WTC11 (cell line): ENCODE measurements at regions not wholly inside any gene's neighbourhood (a gene's known extent, or its start where the extent isn't known, plus 50 kb on each side); places are given as distances from the start of the nearest gene placed in this dataset.

Experiments used
- ATAC-seq: fragments of 200-7000 bp; cut with Tn5 transposase; 2 replicates; pipeline ENCODE4 v1.10.0; 2021; ENCODE audit warnings: mild to moderate bottlenecking, moderate library complexity
- CTCF ChIA-PET: fragments of 300-600 bp; sonication (Branson Sonifier 250); formaldehyde crosslinking; loops from one replicate; lab custom pipeline; 2021; ENCODE audit warnings: antibody characterized with exemption; lab: Charles Lee
- POLR2A ChIA-PET: fragments of 350-600 bp; sonication (Branson Sonifier 250); formaldehyde crosslinking; loops from one replicate; lab custom pipeline; 2021; ENCODE audit warnings: antibody characterized with exemption; lab: Charles Lee
- DNase-seq: peaks from one replicate; pipeline ENCODE4 v3.0.0; 2021; ENCODE audit warnings: low spot score
- H3K27ac Mint-ChIP-seq: 2 replicates; pipeline ENCODE4 v1.8.0; 2021; ENCODE audit warnings: mixed read lengths
- H3K27me3 Mint-ChIP-seq: 2 replicates; pipeline ENCODE4 v1.8.0; 2021; ENCODE audit warnings: low read depth, mild to moderate bottlenecking, moderate library complexity, mixed read lengths
- H3K36me3 Mint-ChIP-seq: 2 replicates; pipeline ENCODE4 v1.8.0; 2021; ENCODE audit warnings: mixed read lengths
- H3K4me1 Mint-ChIP-seq: 2 replicates; pipeline ENCODE4 v1.8.0; 2022; ENCODE audit warnings: mixed read lengths
- H3K4me3 Mint-ChIP-seq: 2 replicates; pipeline ENCODE4 v1.8.0; 2021; ENCODE audit warnings: mild to moderate bottlenecking, moderate library complexity, mixed read lengths
- H3K9me3 Mint-ChIP-seq: 2 replicates; pipeline ENCODE4 v1.8.0; 2021; ENCODE audit warnings: mixed read lengths
- ARID4B ChIP-seq: sonication (generic); formaldehyde crosslinking; IDR thresholded peaks from 2 replicates; pipeline ENCODE4 v1.8.0; 2023; ENCODE audit warnings: missing genetic modification reagents, mild to moderate bottlenecking, borderline replicate concordance
- CBFB ChIP-seq: sonication (generic); formaldehyde crosslinking; IDR thresholded peaks from 2 replicates; pipeline ENCODE4 v1.8.1; 2022; ENCODE audit warnings: mild to moderate bottlenecking, low read depth, missing genetic modification reagents
- FOXJ3 ChIP-seq: sonication (generic); formaldehyde crosslinking; IDR thresholded peaks from 2 replicates; pipeline ENCODE4 v1.9.0; 2021; ENCODE audit warnings: missing genetic modification reagents, mild to moderate bottlenecking, borderline replicate concordance
- GRHL2 ChIP-seq: fragments of 250-450 bp; sonication (Bioruptor Pico); IDR thresholded peaks from 2 replicates; pipeline ENCODE4 v1.8.0; 2022; ENCODE audit warnings: mild to moderate bottlenecking, moderate library complexity; ENCODE audit not compliant: insufficient replicate concordance, severe bottlenecking
- NFATC4 ChIP-seq: fragments of 250-450 bp; sonication (Bioruptor Pico); IDR thresholded peaks from 2 replicates; pipeline ENCODE4 v1.9.0; 2021; ENCODE audit warnings: mild to moderate bottlenecking
- NFYB ChIP-seq: sonication (generic); formaldehyde crosslinking; conservative IDR thresholded peaks from 2 replicates; pipeline ENCODE4 v1.8.0; 2022; ENCODE audit warnings: low read depth, missing genetic modification reagents
- OVOL2 ChIP-seq: fragments of 250-450 bp; sonication (Bioruptor Pico); IDR thresholded peaks from 2 replicates; pipeline ENCODE4 v1.9.0; 2021; ENCODE audit warnings: mild to moderate bottlenecking, borderline replicate concordance
- PRRX2 ChIP-seq: fragments of 250-450 bp; sonication (Bioruptor Pico); IDR thresholded peaks from 2 replicates; pipeline ENCODE4 v1.8.0; 2021; ENCODE audit warnings: mild to moderate bottlenecking
- RORB ChIP-seq: fragments of 250-450 bp; sonication (Bioruptor Pico); IDR thresholded peaks from 2 replicates; pipeline ENCODE4 v1.9.0; 2021; ENCODE audit warnings: mild to moderate bottlenecking
- ZMAT4 ChIP-seq: fragments of 250-450 bp; sonication (Bioruptor Pico); IDR thresholded peaks from 2 replicates; pipeline ENCODE4 v1.9.0; 2021; ENCODE audit warnings: mild to moderate bottlenecking
- ZNF219 ChIP-seq: sonication (generic); formaldehyde crosslinking; IDR thresholded peaks from 2 replicates; pipeline ENCODE4 v1.8.0; 2023; ENCODE audit warnings: missing genetic modification reagents, mild to moderate bottlenecking, borderline replicate concordance
- ZNF232 ChIP-seq: sonication (generic); formaldehyde crosslinking; IDR thresholded peaks from 2 replicates; pipeline ENCODE4 v1.8.0; 2022; ENCODE audit warnings: mild to moderate bottlenecking, missing genetic modification reagents
- ZNF416 ChIP-seq: fragments of 250-450 bp; sonication (Bioruptor Pico); IDR thresholded peaks from 2 replicates; pipeline ENCODE4 v1.9.0; 2021; ENCODE audit warnings: mild to moderate bottlenecking, inconsistent platforms
- ZNF671 ChIP-seq: fragments of 250-450 bp; sonication (Bioruptor Pico); IDR thresholded peaks from 2 replicates; pipeline ENCODE4 v1.8.0; 2021; ENCODE audit warnings: mild to moderate bottlenecking
- TF ChIP-seq, protein P1 (sequence below): sonication (generic); formaldehyde crosslinking; conservative IDR thresholded peaks from 2 replicates; pipeline ENCODE4 v1.8.1; 2022; ENCODE audit warnings: mild to moderate bottlenecking, missing genetic modification reagents
- TF ChIP-seq, protein P2 (sequence below): fragments of 250-450 bp; sonication (Bioruptor Pico); IDR thresholded peaks from 2 replicates; pipeline ENCODE4 v1.8.0; 2021; ENCODE audit warnings: mild to moderate bottlenecking
- TF ChIP-seq, protein P3 (sequence below): sonication (generic); formaldehyde crosslinking; IDR thresholded peaks from 2 replicates; pipeline ENCODE4 v1.8.1; 2023; ENCODE audit warnings: mild to moderate bottlenecking, missing genetic modification reagents, moderate library complexity
- TF ChIP-seq, protein P4 (sequence below): sonication (generic); formaldehyde crosslinking; IDR thresholded peaks from 2 replicates; pipeline ENCODE4 v1.8.1; 2022; ENCODE audit warnings: mild to moderate bottlenecking, missing genetic modification reagents, moderate library complexity, borderline replicate concordance
- TF ChIP-seq, protein P5 (sequence below): sonication (generic); formaldehyde crosslinking; IDR thresholded peaks from 2 replicates; pipeline ENCODE4 v1.8.0; 2022; ENCODE audit warnings: mild to moderate bottlenecking, missing genetic modification reagents

DNA sequence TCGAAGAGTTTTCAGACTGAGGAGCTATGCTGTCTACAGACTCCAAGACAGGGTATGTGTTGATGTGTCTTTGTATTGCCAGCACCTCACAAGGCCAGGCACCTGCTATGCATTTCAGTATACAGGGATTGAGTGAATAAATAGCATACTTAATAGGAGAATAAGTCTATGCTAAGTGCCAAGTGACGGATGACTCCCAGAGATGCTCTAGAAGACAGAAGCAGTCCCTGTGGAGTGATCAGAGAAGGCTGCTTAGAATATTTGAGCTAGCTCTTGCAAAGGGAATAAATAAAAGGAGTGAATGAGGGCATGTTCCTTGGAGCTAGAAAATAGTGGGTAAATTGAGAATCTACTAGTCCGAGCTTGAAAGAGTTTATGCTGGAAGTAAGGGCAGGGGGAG, 346.4 kb downstream of the GATA3 start:
- POLR2A ChIA-PET = no interaction called here
- Mint-ChIP-seq H3K36me3 (no peaks in the 10 kb centered on the region), H3K9me3 (no peaks in the 10 kb centered on the region), H3K4me3 (no peak overlapping the region), H3K27me3 (no peaks in the 10 kb centered on the region; the same call in 1 of the 2 replicates), H3K4me1 (peaks cover 41% of the 10 kb centered on the region), H3K27ac (no peak overlapping the region)
- CTCF ChIA-PET = no interaction called here
- TF ChIP-seq CBFB (CRISPR knock-in tag) (no peak), ZMAT4 (CRISPR knock-in tag) (no peak), ARID4B (CRISPR knock-in tag) (no peak), ZNF219 (CRISPR knock-in tag) (no peak), GRHL2 (CRISPR knock-in tag) (no peak), ZNF416 (CRISPR knock-in tag) (no peak), PRRX2 (no peak), OVOL2 (CRISPR knock-in tag) (no peak), ZNF232 (no peak), FOXJ3 (no peak), RORB (no peak), ZNF671 (CRISPR knock-in tag) (no peak), NFYB (CRISPR knock-in tag) (no peak), NFATC4 (CRISPR knock-in tag) (no peak)
- TF ChIP-seq, protein P1, sequence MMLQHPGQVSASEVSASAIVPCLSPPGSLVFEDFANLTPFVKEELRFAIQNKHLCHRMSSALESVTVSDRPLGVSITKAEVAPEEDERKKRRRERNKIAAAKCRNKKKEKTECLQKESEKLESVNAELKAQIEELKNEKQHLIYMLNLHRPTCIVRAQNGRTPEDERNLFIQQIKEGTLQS (CRISPR knock-in tag) = no peak
- TF ChIP-seq, protein P2, sequence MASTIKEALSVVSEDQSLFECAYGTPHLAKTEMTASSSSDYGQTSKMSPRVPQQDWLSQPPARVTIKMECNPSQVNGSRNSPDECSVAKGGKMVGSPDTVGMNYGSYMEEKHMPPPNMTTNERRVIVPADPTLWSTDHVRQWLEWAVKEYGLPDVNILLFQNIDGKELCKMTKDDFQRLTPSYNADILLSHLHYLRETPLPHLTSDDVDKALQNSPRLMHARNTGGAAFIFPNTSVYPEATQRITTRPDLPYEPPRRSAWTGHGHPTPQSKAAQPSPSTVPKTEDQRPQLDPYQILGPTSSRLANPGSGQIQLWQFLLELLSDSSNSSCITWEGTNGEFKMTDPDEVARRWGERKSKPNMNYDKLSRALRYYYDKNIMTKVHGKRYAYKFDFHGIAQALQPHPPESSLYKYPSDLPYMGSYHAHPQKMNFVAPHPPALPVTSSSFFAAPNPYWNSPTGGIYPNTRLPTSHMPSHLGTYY (CRISPR knock-in tag) = no peak
- TF ChIP-seq, protein P3, sequence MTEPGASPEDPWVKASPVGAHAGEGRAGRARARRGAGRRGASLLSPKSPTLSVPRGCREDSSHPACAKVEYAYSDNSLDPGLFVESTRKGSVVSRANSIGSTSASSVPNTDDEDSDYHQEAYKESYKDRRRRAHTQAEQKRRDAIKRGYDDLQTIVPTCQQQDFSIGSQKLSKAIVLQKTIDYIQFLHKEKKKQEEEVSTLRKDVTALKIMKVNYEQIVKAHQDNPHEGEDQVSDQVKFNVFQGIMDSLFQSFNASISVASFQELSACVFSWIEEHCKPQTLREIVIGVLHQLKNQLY (CRISPR knock-in tag) = no peak
- TF ChIP-seq, protein P4, sequence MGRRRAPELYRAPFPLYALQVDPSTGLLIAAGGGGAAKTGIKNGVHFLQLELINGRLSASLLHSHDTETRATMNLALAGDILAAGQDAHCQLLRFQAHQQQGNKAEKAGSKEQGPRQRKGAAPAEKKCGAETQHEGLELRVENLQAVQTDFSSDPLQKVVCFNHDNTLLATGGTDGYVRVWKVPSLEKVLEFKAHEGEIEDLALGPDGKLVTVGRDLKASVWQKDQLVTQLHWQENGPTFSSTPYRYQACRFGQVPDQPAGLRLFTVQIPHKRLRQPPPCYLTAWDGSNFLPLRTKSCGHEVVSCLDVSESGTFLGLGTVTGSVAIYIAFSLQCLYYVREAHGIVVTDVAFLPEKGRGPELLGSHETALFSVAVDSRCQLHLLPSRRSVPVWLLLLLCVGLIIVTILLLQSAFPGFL (CRISPR knock-in tag) = no peak
- TF ChIP-seq, protein P5, sequence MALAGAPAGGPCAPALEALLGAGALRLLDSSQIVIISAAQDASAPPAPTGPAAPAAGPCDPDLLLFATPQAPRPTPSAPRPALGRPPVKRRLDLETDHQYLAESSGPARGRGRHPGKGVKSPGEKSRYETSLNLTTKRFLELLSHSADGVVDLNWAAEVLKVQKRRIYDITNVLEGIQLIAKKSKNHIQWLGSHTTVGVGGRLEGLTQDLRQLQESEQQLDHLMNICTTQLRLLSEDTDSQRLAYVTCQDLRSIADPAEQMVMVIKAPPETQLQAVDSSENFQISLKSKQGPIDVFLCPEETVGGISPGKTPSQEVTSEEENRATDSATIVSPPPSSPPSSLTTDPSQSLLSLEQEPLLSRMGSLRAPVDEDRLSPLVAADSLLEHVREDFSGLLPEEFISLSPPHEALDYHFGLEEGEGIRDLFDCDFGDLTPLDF (CRISPR knock-in tag) = no peak
- DNase-seq = no peak
- ATAC-seq = no peak; the same call in 1 of the 2 replicates
